ENCODE measurements at regions not wholly inside any gene's neighbourhood (a gene's known extent, or its start where the extent isn't known, plus 50 kb on each side); places are given as distances from the start of the nearest gene placed in this dataset.

DNA sequence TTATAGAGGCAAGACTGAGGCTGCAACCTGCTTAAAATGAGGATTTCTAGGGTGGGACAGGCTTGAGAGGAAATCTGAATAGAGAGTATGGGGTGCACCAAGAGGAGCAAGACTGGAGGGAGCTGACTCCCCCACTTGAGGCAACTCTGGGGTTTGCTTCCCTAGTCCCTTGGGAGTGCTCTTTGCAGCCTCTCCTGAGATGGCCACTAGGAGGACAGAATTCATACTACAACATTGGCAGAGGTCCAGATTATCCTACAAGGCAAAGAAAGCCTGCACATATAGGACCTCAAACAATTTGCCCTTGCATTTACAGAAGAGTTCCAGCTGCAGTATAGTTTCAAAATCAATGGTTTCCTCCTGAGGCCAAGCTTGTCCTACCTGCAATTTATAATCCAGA, 830.9 kb downstream of the TECRL start:
- no peak overlapping the region for H2AFZ ChIP-seq (ENCODE audit: low read length, unreplicated experiment)
- H3K27ac ChIP-seq (ENCODE audit: low read depth, low read length): no peak overlapping the region
- no peak overlapping the region for H3K4me3 ChIP-seq (ENCODE audit: low read depth, low read length)
- no peaks in the 10 kb centered on the region for H3K27me3 ChIP-seq (ENCODE audit: insufficient read depth, low read length)
- no peaks in the 10 kb centered on the region for H3K79me2 ChIP-seq (ENCODE audit: control insufficient read depth, insufficient read depth, low read length, unreplicated experiment)
- H3K4me1 ChIP-seq (ENCODE audit: control insufficient read depth, insufficient read depth, low read length, unreplicated experiment): no peaks in the 10 kb centered on the region
- no peaks in the 10 kb centered on the region for H3K36me3 ChIP-seq (ENCODE audit: insufficient read depth, low read length)

DNA sequence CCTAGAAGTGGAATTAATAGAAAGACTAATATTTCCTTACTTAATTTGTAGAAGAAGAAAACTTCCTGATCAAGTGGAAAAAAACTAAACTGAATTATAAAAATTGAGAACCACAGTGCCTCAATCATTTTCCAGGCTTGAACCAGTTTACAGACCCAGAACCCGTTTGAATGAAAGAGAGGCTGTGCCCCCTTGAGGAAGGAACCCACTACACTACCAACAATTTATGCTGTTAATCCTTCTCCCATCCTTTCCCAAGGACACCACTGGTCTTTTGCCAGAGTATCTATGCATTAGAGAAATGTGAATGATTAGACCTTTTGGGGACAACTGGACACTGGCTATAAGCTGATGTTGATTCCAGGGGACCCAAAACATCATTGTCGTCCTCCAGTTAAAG, 842.6 kb downstream of the TECRL start:
- Histone ChIP-seq H3K79me2 (ENCODE audit: control insufficient read depth, insufficient read depth, low read length, unreplicated experiment) (no peaks in the 10 kb centered on the region), H2AFZ (ENCODE audit: low read length, unreplicated experiment) (no peak overlapping the region), H3K27ac (ENCODE audit: low read depth, low read length) (no peak overlapping the region), H3K36me3 (ENCODE audit: insufficient read depth, low read length) (no peaks in the 10 kb centered on the region), H3K4me1 (ENCODE audit: control insufficient read depth, insufficient read depth, low read length, unreplicated experiment) (no peaks in the 10 kb centered on the region), H3K27me3 (ENCODE audit: insufficient read depth, low read length) (no peaks in the 10 kb centered on the region), H3K4me3 (ENCODE audit: low read depth, low read length) (no peak overlapping the region)

DNA sequence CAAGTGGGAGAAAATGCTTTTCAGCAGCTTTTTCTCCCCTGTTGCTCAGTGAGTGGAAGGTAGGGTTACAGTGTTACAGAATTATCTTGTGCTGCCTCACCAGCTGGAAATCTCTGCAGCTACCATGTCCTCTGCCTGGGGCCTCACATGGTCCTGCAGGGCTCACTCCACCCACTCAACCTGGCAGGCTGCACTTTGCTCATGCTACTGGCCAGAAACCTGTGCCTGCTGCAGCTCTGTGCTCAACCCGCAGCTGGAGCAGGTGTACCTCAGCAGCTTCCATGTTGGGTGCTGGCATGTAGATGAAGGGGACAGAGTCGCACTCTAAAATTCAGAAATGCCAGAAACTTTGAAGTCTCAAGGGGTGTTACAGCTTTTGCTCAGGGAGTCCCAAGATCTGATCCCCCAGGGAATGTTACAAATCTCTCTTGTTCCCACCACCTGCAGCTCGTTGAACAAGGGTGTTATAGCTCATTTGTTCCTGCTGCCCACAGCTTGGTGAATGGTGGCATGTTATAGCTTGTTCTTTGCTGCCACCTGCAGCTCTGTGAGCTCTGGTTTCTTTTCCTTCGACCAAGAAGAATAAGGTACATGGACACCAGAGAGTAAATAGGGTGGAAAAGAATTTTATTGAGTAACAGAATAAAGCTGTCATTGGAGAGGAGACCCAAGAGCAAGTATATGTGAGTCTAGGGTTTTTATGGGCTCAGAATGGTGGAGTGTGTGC, 845.8 kb downstream of the TECRL start:
- H3K79me2 ChIP-seq (ENCODE audit: control insufficient read depth, insufficient read depth, low read length, unreplicated experiment): no peaks in the 10 kb centered on the region
- no peak overlapping the region for H3K27ac ChIP-seq (ENCODE audit: low read depth, low read length)
- H3K36me3 ChIP-seq (ENCODE audit: insufficient read depth, low read length): no peaks in the 10 kb centered on the region
- H2AFZ ChIP-seq (ENCODE audit: low read length, unreplicated experiment): no peak overlapping the region
- H3K27me3 ChIP-seq (ENCODE audit: insufficient read depth, low read length): no peaks in the 10 kb centered on the region
- H3K4me1 ChIP-seq (ENCODE audit: control insufficient read depth, insufficient read depth, low read length, unreplicated experiment): no peaks in the 10 kb centered on the region
- H3K4me3 ChIP-seq (ENCODE audit: low read depth, low read length): no peak overlapping the region

DNA sequence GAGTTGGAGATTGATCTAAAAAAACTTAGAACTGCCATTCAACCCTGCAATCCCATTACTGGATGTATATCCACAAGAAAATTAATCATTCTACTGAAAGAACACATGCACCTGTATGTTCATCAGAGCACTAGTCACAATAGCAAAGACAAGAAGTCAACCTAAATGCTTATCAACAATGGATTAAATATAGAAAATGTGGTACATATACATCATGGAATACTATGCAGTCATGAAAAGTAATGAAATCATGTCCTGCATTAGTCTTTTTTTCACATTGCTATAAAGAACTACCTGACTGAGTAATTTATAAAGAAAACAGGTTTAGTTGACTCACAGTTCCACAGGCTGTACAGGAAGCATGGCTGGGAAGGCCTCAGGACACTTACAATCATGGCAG, 850.5 kb downstream of the TECRL start:
- Histone ChIP-seq H3K79me2 (ENCODE audit: control insufficient read depth, insufficient read depth, low read length, unreplicated experiment) (no peaks in the 10 kb centered on the region), H2AFZ (ENCODE audit: low read length, unreplicated experiment) (no peak overlapping the region), H3K27ac (ENCODE audit: low read depth, low read length) (no peak overlapping the region), H3K36me3 (ENCODE audit: insufficient read depth, low read length) (no peaks in the 10 kb centered on the region), H3K27me3 (ENCODE audit: insufficient read depth, low read length) (no peaks in the 10 kb centered on the region), H3K4me3 (ENCODE audit: low read depth, low read length) (no peak overlapping the region), H3K4me1 (ENCODE audit: control insufficient read depth, insufficient read depth, low read length, unreplicated experiment) (no peaks in the 10 kb centered on the region)

DNA sequence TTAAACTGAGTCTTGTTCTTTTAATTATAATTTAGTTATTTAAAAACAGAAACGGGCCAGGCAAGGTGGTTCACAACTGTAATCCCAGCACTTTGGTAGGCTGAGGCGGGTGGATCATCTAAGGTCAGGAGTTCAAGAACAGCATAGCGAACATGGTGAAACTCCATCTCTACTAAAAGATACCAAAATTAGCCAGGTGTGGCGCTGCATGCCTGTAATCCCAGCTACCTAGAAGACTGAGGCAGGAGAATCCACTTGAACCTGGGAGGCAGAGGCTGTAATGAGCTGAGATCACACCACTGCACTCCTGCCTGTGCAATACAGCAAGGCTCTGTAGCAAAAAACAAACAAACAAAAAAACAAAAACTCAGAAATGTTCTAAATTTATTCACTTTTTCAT, 852.9 kb downstream of the TECRL start:
- Histone ChIP-seq H3K27me3 (ENCODE audit: insufficient read depth, low read length) (no peaks in the 10 kb centered on the region), H3K79me2 (ENCODE audit: control insufficient read depth, insufficient read depth, low read length, unreplicated experiment) (no peaks in the 10 kb centered on the region), H3K4me3 (ENCODE audit: low read depth, low read length) (no peak overlapping the region), H3K27ac (ENCODE audit: low read depth, low read length) (no peak overlapping the region), H3K4me1 (ENCODE audit: control insufficient read depth, insufficient read depth, low read length, unreplicated experiment) (no peaks in the 10 kb centered on the region), H3K36me3 (ENCODE audit: insufficient read depth, low read length) (no peaks in the 10 kb centered on the region), H2AFZ (ENCODE audit: low read length, unreplicated experiment) (no peak overlapping the region)

DNA sequence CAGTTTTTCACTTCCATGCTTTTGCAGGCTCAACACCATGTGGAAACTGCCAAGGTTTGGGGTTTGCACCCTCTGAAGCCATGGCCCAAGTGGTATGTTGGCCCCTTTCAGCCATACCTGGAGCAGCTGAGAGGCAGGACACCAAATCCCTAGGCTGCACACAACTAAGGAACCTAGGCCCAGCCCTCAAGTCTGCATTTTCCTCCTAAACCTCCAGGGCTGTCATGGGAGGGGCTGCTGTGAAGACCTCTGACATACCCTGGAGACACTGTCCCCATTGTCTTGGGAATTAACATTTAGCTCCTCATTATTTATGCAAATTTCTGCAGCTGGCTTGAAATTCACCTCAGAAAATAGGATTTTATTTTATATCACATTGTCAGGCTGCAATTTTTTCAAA, 856.1 kb downstream of the TECRL start:
- Histone ChIP-seq H3K4me3 (ENCODE audit: low read depth, low read length) (no peak overlapping the region), H3K27me3 (ENCODE audit: insufficient read depth, low read length) (no peaks in the 10 kb centered on the region), H3K4me1 (ENCODE audit: control insufficient read depth, insufficient read depth, low read length, unreplicated experiment) (no peaks in the 10 kb centered on the region), H3K36me3 (ENCODE audit: insufficient read depth, low read length) (no peaks in the 10 kb centered on the region), H2AFZ (ENCODE audit: low read length, unreplicated experiment) (no peak overlapping the region), H3K79me2 (ENCODE audit: control insufficient read depth, insufficient read depth, low read length, unreplicated experiment) (no peaks in the 10 kb centered on the region), H3K27ac (ENCODE audit: low read depth, low read length) (no peak overlapping the region)

- Histone ChIP-seq H3K36me3 (ENCODE audit: insufficient read depth, low read length) (no peaks in the 10 kb centered on the region), H3K27me3 (ENCODE audit: insufficient read depth, low read length) (no peaks in the 10 kb centered on the region), H2AFZ (ENCODE audit: low read length, unreplicated experiment) (no peak overlapping the region), H3K79me2 (ENCODE audit: control insufficient read depth, insufficient read depth, low read length, unreplicated experiment) (no peaks in the 10 kb centered on the region), H3K4me1 (ENCODE audit: control insufficient read depth, insufficient read depth, low read length, unreplicated experiment) (no peaks in the 10 kb centered on the region), H3K4me3 (ENCODE audit: low read depth, low read length) (no peak overlapping the region), H3K27ac (ENCODE audit: low read depth, low read length) (no peak overlapping the region)
Observed at GRCh38 chr4:63541828-63542227, 867.4 kb downstream of the TECRL start.

DNA sequence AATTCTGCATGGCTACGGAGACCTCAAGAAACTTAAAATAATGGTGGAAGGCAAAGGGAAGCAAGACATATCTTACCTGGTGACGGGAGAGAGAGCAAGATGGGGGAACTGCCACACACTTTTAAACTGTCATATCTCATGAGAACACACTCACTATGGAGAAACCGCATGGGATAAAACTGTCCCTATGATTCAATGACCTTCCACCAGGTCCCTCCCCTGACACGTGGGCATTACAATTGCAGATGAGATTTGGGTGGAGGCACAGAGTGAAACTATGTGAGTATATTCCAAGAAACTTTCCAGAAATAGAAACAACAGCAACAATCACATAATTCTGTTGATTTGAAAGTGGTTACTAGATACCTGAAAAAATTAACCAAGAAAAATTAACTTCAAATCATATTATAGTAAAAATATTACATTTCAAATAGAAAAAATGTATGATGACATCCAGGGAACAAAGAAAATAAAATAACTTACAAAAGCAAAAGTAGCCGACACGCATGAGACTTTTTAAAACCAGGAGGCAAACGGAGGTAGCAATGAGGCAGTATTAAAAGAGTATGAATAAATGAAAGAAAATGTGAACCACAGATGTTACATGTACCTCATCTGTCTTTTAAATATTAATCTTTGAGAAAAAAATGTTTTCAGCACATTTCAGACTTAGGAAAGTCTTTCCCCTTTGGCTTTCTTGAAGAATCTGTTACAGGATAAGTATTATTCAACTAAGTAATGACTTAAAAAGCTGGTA, 879.5 kb downstream of the TECRL start:
- Histone ChIP-seq H3K4me3 (ENCODE audit: low read depth, low read length) (no peak overlapping the region), H3K27me3 (ENCODE audit: insufficient read depth, low read length) (no peaks in the 10 kb centered on the region), H3K36me3 (ENCODE audit: insufficient read depth, low read length) (no peaks in the 10 kb centered on the region)

DNA sequence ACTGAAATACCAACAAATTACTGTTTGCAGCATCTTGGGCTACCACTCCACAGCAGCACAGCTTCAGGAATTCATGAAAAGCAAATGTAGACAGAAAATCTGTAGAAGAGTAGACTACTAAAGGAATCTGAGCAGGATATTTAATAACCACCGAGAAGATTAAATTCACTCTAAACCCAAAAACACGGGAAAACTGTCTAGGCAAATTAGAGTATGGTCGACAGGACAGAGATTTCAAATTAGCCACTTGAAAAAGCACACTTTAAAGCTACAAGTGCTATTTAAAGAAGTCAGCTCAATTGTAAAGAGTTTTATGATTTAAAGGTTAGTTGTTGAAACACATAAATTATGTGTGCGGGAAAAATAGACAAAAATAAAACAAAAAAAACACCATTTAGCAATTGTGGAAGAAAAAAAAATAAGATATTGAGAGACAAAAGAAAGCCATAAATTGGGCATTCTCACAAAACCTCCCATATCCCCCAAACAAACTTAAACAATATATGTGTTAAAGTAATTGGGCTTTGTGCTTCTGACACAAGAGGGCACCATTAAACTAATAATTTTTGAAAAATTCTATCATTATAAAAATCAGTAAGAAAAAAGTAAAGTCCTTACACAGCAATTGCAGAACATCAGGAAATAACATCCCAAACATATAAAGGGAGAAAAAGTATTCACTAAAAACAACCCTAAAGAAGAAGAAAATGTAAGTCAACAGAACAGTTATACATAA, 880.8 kb downstream of the TECRL start:
- no peak overlapping the region for H3K27ac ChIP-seq (ENCODE audit: low read depth, low read length)
- no peaks in the 10 kb centered on the region for H3K27me3 ChIP-seq (ENCODE audit: insufficient read depth, low read length)
- H2AFZ ChIP-seq (ENCODE audit: low read length, unreplicated experiment): no peak overlapping the region
- no peaks in the 10 kb centered on the region for H3K4me1 ChIP-seq (ENCODE audit: control insufficient read depth, insufficient read depth, low read length, unreplicated experiment)
- H3K36me3 ChIP-seq (ENCODE audit: insufficient read depth, low read length): no peaks in the 10 kb centered on the region
- no peak overlapping the region for H3K4me3 ChIP-seq (ENCODE audit: low read depth, low read length)
- H3K79me2 ChIP-seq (ENCODE audit: control insufficient read depth, insufficient read depth, low read length, unreplicated experiment): no peaks in the 10 kb centered on the region

More for the DNA sequence above, 879.5 kb downstream of the TECRL start:
- Histone ChIP-seq H2AFZ (ENCODE audit: low read length, unreplicated experiment) (no peak overlapping the region), H3K4me1 (ENCODE audit: control insufficient read depth, insufficient read depth, low read length, unreplicated experiment) (no peaks in the 10 kb centered on the region), H3K79me2 (ENCODE audit: control insufficient read depth, insufficient read depth, low read length, unreplicated experiment) (no peaks in the 10 kb centered on the region), H3K27ac (ENCODE audit: low read depth, low read length) (no peak overlapping the region)

- no peaks in the 10 kb centered on the region for H3K4me1 ChIP-seq (ENCODE audit: control insufficient read depth, insufficient read depth, low read length, unreplicated experiment)
- H3K27ac ChIP-seq (ENCODE audit: low read depth, low read length): no peak overlapping the region
- H3K4me3 ChIP-seq (ENCODE audit: low read depth, low read length): no peak overlapping the region
- no peaks in the 10 kb centered on the region for H3K27me3 ChIP-seq (ENCODE audit: insufficient read depth, low read length)
- H2AFZ ChIP-seq (ENCODE audit: low read length, unreplicated experiment): no peak overlapping the region
- no peaks in the 10 kb centered on the region for H3K36me3 ChIP-seq (ENCODE audit: insufficient read depth, low read length)
- no peaks in the 10 kb centered on the region for H3K79me2 ChIP-seq (ENCODE audit: control insufficient read depth, insufficient read depth, low read length, unreplicated experiment)
Observed at GRCh38 chr4:63526251-63526650, 883.0 kb downstream of the TECRL start.

All from ACC112 (cell line).